ENCODE measurements at regions not wholly inside any gene's neighbourhood (a gene's known extent, or its start where the extent isn't known, plus 50 kb on each side); places are given as distances from the start of the nearest gene placed in this dataset.

GRCh38 chr15:47624503-47624902 is 92.8 kb upstream of the SEMA6D start:
- Histone ChIP-seq H3K27me3 (ENCODE audit: low read depth) (no peaks in the 10 kb centered on the region), H3K27ac (replicated peaks) (no peak overlapping the region), H3K36me3 (no peaks in the 10 kb centered on the region), H3K4me1 (no peaks in the 10 kb centered on the region), H3K4me3 (no peak overlapping the region), H3K9me3 (replicated peaks) (peaks cover 5% of the 10 kb centered on the region)
- intact Hi-C loops (cut with micrococcal nuclease), result no loop called here
- DNase-seq, result no peak
- TF ChIP-seq CTCF (IDR thresholded peaks at IDR 0.05; ENCODE audit: borderline replicate concordance), result no peak

GRCh38 chr15:47639042-47639441 is 78.3 kb upstream of the SEMA6D start:
- H3K36me3 ChIP-seq, result no peaks in the 10 kb centered on the region
- no peak for DNase-seq
- intact Hi-C loops (cut with micrococcal nuclease), result no loop called here
- H3K9me3 ChIP-seq (replicated peaks), result no peaks in the 10 kb centered on the region
- no peaks in the 10 kb centered on the region for H3K27me3 ChIP-seq (ENCODE audit: low read depth)
- no peak for TF ChIP-seq CTCF (IDR thresholded peaks at IDR 0.05; ENCODE audit: borderline replicate concordance)
- no peak overlapping the region for H3K27ac ChIP-seq (replicated peaks)
- H3K4me3 ChIP-seq, result no peak overlapping the region
- no peaks in the 10 kb centered on the region for H3K4me1 ChIP-seq

GRCh38 chr15:47640079-47640478 is 77.2 kb upstream of the SEMA6D start:
- intact Hi-C loops (cut with micrococcal nuclease), result no loop called here

GRCh38 chr15:47640901-47641300 is 76.4 kb upstream of the SEMA6D start:
- Histone ChIP-seq H3K36me3 (no peaks in the 10 kb centered on the region), H3K4me3 (peak overlapping the region; percentile 11), H3K9me3 (replicated peaks) (no peaks in the 10 kb centered on the region), H3K4me1 (no peaks in the 10 kb centered on the region), H3K27ac (replicated peaks) (no peak overlapping the region), H3K27me3 (ENCODE audit: low read depth) (no peaks in the 10 kb centered on the region)
- intact Hi-C loops (cut with micrococcal nuclease), result no loop called here
- no peak for DNase-seq
- no peak for TF ChIP-seq CTCF (IDR thresholded peaks at IDR 0.05; ENCODE audit: borderline replicate concordance)

More at GRCh38 chr15:47640079-47640478, 77.2 kb upstream of the SEMA6D start:
- H3K4me3 ChIP-seq, result no peak overlapping the region
- no peak overlapping the region for H3K27ac ChIP-seq (replicated peaks)
- H3K4me1 ChIP-seq, result no peaks in the 10 kb centered on the region
- H3K9me3 ChIP-seq (replicated peaks), result no peaks in the 10 kb centered on the region
- no peak for DNase-seq
- H3K36me3 ChIP-seq, result no peaks in the 10 kb centered on the region
- TF ChIP-seq CTCF (IDR thresholded peaks at IDR 0.05; ENCODE audit: borderline replicate concordance), result no peak
- H3K27me3 ChIP-seq (ENCODE audit: low read depth), result no peaks in the 10 kb centered on the region

GRCh38 chr15:47644722-47645121 is 72.6 kb upstream of the SEMA6D start:
- no peak for DNase-seq
- Histone ChIP-seq H3K36me3 (no peaks in the 10 kb centered on the region), H3K9me3 (replicated peaks) (no peaks in the 10 kb centered on the region), H3K27me3 (ENCODE audit: low read depth) (no peaks in the 10 kb centered on the region), H3K4me3 (no peak overlapping the region), H3K27ac (replicated peaks) (no peak overlapping the region), H3K4me1 (no peaks in the 10 kb centered on the region)
- intact Hi-C loops (cut with micrococcal nuclease), result no loop called here
- no peak for TF ChIP-seq CTCF (IDR thresholded peaks at IDR 0.05; ENCODE audit: borderline replicate concordance)

- Histone ChIP-seq H3K4me3 (no peak overlapping the region), H3K36me3 (no peaks in the 10 kb centered on the region), H3K27ac (replicated peaks) (no peak overlapping the region), H3K27me3 (ENCODE audit: low read depth) (peaks cover 14% of the 10 kb centered on the region), H3K9me3 (replicated peaks) (no peaks in the 10 kb centered on the region), H3K4me1 (no peaks in the 10 kb centered on the region)
- intact Hi-C loops (cut with micrococcal nuclease), result no loop called here
- TF ChIP-seq CTCF (IDR thresholded peaks at IDR 0.05; ENCODE audit: borderline replicate concordance), result no peak
- no peak for DNase-seq
Observed at GRCh38 chr15:47650564-47650963, 66.7 kb upstream of the SEMA6D start.
